PC-3 (cell line): ENCODE measurements at regions not wholly inside any gene's neighbourhood (a gene's known extent, or its start where the extent isn't known, plus 50 kb on each side); places are given as distances from the start of the nearest gene placed in this dataset.

Experiments used
- CTCF ChIP-seq: fragments of 300-600 bp; sonication (generic); conservative IDR thresholded peaks from 2 replicates; pipeline ENCODE4 v1.5.1; 2017; ENCODE audit warnings: antibody characterized with exemption, low read depth, mild to moderate bottlenecking, low read length
- EZH2phosphoT487 ChIP-seq: fragments of 300-600 bp; sonication (generic); IDR thresholded peaks from 2 replicates; pipeline ENCODE4 v1.6.1; 2018; ENCODE audit warnings: mild to moderate bottlenecking, antibody characterized with exemption, low read length, borderline replicate concordance

GRCh38 chr5:79901631-79902030 lies 89.4 kb downstream of the MTX3 start:
- no peak for TF ChIP-seq EZH2phosphoT487
- no peak for TF ChIP-seq CTCF
